ENCODE measurements at regions not wholly inside any gene's neighbourhood (a gene's known extent, or its start where the extent isn't known, plus 50 kb on each side); places are given as distances from the start of the nearest gene placed in this dataset.

DNA sequence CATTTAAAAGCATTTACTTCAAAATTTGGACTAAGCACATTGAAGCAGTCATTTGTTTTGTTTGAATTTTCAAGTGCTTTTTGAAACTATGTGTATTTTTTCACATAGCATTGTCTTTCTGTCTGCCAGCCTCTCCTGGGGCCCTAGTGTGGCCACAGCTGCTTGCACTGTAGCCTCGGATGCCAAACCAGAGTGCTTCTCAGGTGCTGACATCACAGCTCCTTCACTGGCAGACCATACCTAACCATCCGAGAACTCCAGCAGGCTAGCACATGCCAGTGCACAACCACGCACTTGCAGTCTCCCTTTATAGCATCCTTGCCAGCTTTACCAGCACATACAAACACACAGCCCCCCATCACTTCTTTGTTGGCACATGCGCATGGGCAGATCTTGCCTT lies 1019.7 kb downstream of the STPG2 start:
- TF ChIP-seq CTCF (IDR thresholded peaks at IDR 0.05) (no peak), ZFX (IDR thresholded peaks at IDR 0.05; ENCODE audit: borderline replicate concordance) (no peak)

Data from 22Rv1 (cell line).